ENCODE measurements at regions not wholly inside any gene's neighbourhood (a gene's known extent, or its start where the extent isn't known, plus 50 kb on each side); places are given as distances from the start of the nearest gene placed in this dataset.

DNA sequence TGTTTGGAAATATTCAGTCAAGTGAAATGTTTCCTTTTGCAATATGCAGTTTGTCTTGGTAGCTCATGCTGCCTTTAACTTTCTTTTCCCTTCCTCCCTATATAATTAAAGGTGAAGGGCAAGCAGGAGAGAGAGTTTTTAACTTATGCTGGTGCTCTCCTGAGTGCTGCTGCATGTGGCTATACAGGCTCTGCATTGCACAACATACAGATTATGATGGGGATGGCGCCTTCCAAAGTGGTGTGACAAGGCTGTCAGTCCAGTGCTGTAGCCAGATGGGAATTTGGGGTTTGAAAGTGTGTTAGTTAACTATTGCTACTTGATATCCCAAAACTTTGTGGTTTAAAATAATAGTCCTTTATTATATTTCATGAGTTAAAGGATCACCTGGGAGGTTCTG lies 199.0 kb downstream of the ATP23 start:
- DNase-seq = no peak

DNA sequence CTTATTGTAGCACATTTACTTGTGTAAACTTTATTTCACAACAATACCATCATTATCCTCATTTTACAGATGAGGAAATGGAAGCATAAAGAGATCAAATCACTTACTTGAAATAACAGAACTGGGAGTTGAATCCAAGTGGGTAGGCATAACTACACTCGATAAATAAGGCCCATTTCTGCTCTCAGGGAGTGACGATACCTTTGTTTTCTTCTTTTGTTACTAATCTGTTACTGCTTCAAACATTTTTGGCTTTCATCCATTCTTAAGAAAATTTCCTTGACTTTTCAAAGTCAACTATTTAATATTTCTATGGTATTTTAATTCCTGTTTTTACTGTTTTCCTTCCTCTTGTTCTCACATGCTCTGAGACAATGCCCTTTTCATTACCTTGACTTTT lies 201.6 kb downstream of the ATP23 start:
- DNase-seq = no peak

DNA sequence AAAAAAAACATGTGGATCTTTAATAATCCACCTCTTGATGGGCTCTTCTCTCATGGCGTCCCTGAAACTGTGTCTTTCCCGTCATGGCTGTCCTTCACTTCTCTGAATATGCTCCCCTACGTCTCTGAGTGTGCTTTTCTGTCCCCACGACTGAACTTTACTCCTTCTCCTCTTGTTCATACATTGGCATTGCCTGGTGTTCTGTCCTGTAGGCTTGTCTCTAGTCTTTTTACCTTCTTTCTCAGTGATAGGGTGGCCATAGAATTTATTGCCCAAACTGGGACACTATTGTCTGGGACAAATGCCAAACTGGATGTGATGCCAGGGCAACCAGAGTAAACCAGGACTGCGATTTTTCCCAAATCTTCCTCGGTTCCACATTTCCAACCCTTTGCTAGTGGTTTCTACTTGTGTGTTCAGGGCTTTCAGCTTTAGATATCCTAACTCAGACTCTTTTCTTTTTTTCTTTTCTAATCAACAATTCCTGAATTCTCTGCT lies 202.2 kb downstream of the ATP23 start:
- DNase-seq = no peak

DNA sequence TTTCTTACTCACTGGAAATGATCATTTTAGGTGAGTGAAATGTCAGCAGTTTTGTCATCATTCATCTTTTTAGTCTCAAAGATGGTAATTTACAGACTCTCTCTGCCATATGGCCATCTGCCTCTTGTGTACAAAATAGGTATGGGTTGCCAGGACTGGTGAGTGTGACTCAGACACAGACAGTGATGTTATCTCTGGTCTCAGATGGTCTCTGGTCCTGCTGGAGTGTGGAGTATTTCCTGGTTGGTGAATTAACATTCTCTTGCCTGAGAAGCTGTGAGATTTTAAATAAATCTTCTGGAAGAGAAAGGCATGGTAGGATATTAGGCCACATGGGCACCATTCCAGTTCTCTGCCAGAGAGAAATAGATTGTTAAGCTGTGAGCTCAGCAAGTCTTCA lies 207.0 kb downstream of the ATP23 start:
- no peak for DNase-seq

DNA sequence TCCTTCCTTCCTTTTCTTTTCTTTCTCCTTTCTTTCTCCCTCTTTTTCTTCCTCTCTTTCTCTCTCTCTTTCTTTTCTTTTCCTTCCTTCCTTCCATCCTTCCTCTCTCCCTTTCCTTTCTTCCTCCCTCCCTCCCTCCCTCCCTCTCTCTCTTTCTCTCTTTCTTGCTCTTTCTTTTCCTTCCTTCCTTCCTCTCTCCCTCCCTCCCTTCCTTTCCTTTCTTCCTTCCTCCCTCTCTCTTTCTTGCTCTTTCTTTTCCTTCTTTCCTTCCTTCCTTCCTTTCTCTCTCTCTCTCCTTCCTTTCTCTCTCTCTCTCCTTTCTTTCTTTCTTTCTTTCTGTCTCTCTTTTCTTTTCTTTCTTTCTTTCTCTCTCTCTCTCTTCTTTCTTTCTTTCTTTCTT lies 207.6 kb downstream of the ATP23 start:
- DNase-seq = no peak

DNA sequence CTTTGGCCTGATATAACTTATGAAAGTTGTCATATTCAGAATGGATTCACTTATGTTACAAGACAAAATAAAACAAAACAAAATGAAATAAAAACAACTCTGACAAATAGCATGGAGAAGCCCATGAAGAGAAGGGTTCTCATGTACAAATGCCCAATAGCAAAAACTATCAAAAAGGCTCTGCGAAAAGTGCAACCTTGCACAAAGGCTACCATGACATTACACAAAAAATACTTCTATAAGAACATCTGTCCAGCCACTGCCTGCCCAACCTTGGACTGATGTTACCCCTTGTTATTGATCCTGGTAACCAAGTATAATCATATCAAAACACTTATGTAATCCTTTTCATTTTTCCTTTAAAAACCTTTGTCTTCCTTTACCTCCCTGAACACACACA lies 213.0 kb downstream of the ATP23 start:
- DNase-seq = no peak

DNA sequence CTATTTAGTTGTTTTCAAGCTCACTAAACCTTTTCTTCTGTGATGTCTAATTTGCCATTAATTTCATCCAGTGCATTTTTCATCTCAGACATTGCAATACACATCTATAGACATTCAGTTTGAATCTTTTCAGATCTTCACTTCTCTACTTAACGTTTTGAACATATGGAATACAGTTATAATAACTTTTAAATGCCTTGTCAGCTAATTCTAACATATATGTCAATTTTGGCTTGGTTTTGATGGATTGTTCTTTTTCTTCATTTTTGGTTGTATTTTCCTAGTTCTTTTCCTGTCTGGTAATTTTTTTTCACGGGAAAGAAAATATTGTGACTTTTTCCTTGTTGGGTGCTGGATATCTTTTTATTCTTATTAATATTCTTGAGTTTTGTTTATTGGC lies 215.3 kb downstream of the ATP23 start:
- no peak for DNase-seq

DNA sequence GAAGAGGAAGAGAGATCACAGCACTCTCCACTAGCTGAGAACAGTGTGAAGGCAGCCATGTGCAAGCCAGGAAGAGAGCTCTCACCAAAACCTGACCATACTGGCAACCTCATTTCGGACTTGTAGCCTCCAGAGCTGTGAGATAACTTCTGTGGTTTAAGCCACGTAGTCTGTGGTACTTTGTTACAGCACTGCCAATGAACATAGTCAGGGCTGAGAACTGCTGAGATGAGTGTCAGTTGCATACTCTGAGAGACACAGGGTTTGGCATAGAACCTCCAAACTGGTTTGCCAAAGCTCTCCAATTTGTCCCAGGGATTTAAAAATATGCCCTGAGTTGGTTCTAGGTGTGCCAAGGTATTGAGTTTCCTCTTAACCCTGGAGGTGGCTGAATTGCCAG lies 218.6 kb downstream of the ATP23 start:
- no peak for DNase-seq

DNA sequence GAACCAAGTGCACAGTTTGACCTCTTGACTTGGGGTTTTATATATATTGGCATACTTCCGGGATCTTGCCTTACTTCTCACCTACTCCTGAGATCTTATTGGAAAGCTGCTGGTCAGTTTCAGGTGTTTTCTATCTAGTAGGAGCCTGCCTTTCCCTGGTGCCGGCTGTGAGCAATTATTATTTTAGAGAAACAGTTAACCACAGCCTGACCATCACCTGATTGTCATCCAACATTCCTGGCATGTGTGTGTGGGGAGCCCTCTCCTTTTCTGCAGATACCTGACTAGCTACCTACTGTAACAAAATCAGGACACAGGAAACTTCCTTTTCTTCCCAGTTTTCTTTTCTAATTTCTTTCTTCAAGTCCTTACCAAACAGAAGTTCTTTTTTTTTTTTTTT lies 220.4 kb downstream of the ATP23 start:
- DNase-seq = no peak

DNA sequence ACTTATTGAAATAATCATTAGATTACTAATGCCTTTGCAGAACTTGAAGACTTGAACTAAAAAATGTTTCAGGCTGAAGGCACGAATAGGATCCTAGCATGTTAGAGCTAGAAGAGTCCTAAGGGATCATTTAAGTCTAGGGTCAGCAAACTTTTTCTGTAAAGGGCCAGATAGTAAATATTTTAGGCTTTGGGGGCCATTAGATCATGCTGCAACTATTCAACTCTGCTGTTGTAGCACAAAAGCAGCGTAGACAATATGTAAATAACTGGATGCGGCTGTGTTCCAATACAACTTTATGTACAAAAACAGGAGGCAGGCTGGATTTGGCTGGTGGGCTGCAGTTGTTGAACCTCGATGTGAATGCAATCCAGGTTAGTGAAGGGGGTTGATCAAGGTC lies 221.7 kb downstream of the ATP23 start:
- DNase-seq = no peak

DNA sequence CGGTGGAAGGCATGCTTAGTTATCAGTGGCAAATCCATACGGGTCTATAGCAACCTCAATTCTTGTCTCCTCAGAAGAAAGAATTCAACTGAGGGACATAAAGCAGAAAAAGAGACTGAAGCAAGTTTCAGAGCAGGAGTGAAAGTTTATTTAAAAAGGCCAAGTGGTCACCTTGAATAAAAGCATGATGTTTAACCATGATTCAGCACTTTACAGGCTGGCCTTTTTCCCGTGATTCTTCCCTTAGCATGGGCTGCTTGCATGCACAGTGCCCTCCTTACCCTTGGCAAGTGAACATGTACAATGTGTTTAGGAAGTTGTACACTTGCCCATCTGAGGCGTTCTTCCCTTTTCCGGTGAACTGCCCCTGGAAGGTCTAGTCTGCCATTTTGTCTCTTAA lies 225.3 kb downstream of the ATP23 start:
- DNase-seq = no peak

DNA sequence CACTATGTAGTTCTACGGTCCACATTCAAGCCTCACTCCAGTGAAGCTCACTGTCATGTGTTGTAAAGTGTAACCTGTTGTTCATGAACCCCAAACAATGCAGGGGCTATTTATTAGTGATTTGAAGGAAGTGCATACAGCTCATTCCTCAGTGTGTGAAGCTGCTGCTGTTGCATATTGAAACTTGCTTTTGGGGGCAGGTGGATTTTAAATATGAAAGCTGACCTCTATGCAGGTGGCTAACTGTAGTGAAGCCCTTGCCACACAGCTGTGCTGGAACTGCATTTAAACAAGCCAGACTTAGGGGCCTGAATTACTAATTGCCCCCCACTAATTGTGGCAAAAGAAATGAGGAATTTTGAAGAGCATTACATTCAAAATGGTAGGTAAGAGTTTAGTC lies 226.3 kb downstream of the ATP23 start:
- DNase-seq = no peak

DNA sequence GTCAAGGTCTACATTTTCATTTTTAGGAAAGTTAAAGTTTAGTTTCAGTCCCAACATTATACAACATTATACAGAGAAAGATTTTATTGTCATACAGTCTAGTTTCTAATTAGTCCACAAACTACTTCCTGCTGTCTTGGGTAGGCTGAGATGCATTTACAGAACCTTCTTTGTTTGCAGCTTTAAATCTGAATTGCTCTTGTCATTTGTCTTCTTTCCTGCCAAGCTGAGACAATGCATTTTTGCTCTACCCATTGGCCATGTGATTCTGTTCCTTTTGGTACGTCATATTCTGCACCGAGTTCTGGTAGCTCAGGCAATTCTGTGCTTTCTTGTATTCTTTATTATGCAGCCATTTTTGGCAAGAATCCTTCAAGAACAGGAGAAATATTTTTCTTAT lies 228.5 kb downstream of the ATP23 start:
- DNase-seq = no peak

DNA sequence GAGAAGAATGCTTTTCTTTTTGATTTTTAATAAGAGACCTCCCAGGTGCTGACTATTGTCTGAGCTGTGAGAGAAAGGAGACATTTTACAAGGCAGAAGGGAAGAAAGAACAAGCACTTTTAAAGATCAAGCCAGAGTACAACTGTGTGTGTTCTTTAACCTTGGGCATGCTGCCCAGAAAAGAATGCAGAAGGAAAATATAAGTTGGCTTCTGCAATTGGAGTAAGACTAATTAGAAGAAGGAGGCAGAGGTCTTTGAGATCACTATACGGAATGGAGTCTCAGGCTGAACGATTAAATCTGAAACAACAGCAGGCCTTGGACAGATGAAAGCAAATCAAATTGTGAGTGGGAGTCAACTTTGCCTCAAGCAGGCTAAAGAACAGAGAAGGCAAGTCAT lies 230.5 kb downstream of the ATP23 start:
- DNase-seq = no peak

DNA sequence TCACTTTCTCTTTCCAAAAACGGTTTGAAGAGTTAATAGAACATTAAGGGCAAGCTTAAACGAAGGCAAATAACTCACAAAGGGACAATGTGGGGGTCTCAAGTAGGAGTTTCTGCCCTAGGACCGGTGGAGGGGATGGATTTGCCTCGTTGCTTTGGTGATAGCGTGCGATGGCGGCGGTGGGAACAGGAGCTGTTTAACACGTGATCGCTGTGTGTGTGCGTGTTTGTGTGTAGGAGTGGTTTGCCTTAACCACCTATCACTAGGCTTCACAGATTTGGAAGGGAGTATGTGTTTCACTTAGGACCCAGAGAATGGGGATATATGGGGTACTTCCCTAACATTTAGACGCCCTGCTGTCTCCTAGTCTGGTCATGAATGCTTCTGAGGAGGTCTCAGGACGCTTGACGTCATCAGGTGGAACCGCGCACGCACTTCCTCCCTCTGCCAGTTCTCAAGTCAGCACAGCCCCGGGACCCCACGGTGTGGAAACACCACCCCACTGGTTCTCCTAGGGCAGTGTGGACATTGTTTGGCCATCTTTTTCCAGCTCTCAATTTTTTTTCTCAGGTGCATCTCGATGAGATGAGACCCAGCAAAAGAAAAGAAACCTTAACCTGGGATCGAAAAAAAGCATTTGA lies 231.2 kb downstream of the ATP23 start:
- DNase-seq = no peak

DNA sequence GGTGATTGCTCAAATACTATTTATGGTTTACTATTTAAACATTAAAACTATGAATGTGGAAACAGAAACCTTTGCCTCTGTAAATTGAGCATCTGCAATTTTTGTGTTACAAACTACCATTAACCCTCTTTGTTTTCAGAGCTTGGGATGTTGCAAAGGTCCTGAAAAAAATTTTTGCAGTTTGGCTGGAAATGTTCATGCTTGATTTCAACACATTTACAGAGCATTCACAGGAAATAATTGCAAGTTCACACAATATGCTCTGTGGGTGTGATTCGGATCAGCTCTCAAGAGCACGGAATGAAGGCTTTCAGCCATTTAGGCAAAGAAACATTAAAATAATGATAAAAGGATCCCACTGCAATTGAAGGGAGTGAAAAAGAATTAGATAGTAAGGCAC lies 232.9 kb downstream of the ATP23 start:
- DNase-seq = no peak

DNA sequence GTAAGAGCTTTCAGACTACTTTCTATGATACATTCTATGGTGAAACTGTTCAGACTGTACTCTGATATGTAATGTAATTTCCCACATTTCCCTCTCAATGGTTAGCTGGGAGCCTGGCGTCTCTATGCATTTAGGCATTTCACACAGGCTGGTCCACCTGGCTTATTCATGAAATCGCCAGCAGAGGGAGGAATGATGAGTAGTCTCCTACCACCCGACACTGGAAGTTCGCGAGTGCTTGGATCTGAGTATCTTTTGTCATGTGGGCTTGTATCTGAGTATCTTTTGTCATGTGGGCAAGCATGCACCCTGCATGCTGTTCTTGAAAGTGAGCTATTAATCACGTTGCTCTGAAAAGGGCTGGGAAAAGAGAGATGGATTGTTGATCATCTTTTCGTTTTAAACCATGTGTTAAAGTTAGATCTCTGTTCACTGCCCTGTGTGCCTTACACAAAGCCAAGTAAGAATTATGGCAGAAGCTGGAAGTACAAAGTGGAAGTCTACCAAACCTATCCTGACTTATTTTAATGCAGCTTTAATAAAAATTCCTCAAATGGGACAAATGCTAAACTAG lies 235.0 kb downstream of the ATP23 start:
- DNase-seq = peak; percentile 4

DNA sequence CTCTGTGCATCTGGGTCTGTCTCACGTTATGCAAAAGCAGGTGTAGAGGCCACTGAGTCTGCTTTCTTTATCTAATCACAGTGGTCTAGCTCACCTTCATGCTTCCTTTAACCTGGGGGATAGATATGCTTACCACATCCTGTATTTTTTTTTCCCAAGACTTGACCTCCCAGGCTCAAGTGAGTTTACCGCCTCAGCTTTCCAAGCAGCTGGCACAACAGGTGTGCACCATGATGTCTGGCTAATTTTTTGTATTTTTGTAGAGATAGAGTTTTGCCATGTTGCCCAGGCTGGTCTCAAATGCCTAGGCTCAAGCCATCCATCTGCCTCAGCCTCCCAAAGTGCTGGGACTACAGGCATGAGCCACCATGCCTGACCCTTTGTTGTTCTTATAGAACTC lies 236.0 kb downstream of the ATP23 start:
- no peak for DNase-seq

DNA sequence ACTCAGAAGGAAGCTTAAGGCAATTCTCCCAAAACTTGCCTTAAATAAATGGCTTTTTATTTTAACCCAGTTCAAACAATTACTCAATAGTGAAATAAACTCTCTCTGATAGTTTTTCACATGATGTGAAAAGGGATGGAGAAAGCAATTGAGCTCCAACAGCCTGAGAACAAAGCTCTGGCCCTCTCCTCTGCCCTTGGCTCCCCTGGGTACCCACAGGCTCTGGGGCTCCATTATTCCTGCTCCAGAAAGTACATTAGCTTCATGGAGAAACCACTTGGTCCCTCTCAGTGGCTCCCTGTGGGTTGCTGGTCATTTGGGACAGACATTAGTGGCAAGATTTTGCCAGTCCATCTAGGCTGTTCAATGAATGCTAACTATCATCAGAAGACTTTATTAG lies 242.8 kb downstream of the ATP23 start:
- DNase-seq = peak; percentile 53

DNA sequence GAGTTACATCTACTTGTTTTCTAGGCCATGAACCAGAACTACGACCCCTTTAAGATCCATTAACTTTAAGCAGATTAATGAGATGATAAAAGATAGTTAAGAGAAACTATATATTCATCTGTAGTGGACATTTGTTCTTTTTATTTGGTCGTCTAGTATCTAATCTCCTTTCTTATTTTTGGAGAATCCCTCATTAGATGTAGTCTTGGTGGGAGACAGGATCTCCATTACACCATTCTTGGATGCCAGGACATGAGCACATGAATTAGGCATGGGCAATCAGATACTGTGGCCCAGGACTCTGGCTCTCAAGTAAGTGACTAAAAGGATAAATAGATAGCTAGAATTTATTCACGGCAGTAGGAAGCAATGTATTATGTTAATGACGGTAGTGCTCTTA lies 245.0 kb downstream of the ATP23 start:
- no peak for DNase-seq

DNA sequence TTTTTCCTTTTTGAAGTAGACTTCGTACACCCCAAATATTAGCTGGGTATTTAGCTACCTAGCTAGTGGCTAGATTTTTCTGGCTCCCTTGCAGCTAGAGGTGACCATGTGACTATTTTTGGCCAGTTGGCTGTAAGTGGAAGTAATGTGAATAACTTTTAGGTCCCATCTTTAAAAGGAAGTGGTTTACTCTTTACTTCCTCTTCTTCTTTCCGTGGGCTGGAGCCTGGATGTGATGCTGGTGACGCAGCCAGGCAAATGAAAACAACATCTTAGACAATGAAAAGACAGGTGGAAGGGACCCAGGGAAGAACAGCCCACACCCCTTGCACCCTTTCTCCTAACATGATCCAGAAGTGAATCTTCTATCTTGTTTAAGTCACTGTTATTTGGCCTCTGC lies 245.5 kb downstream of the ATP23 start:
- no peak for DNase-seq

DNA sequence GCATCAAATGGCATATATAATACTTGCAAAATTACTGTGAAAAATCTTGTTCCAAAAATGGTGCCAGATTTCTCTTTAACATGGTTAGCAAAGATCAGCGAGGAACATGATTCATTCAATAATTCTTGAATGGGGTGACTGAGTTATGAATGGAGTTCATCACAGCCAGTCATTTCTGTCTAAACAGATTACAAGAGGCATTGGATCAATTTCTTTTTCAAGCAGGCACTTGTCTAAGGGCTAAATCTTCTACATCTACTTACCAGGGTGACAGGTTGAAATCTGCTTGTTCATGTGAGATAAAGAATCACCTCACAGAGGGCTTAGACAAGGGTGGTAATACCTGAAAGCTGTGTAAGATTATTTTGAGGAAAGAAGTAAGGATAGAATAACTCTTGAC lies 247.7 kb downstream of the ATP23 start:
- no peak for DNase-seq

DNA sequence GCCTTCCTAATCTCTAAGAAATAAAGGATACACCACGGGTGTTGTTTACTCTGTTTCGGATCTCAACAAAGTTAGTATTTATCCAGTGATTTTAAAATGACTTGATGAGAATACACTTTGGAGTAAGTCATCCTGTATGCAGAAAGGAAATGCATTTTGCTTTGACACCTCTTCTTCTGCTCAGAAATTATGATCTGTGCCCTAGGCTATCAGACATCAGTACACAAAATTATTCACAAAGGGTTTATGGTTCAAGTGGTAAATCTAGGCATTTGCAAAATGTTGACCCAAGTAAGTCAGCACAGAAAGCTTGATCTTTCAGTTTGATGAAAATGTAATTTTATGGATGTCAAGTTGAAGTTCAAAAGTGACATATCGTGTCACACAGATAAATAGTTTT lies 248.5 kb downstream of the ATP23 start:
- DNase-seq = no peak

DNA sequence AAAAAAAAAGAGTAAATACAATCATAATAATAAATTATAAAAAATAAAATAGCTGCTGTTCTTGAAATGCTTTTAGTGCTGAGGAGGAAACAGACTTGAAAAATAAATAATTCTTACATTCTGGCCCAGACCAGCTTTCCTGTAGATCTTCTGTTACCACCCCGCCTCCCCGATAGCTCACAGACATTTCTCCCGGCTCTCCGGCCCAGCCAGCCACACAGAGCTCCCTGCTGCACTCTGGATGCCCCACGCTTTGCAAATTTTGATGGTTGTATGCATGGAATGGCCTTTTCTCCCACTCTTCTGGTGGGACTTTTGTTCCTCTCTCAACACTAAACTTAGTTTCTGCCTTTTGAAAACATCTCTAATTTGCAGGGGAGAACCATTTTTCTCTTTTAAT lies 249.3 kb downstream of the ATP23 start:
- no peak for DNase-seq

DNA sequence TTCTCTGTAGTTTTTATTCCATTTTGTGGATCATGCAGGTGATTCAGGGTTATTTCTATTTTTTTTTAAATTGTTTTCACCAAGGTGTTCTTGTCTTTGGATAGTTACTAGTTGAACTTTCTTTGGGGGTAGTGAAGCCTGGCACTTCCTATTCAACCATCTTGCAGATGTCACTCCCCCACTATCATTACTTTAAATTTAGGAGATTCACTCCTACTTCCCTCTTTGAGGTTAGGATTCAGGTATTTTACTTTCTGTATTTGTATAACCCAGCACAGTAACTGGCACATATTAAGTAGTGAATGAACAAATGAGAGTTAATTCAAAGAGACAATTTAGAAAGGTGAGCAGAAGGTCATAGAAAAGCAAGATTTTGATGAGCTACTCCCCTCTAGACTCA lies 255.6 kb downstream of the ATP23 start:
- DNase-seq = no peak
